ENCODE measurements at regions not wholly inside any gene's neighbourhood (a gene's known extent, or its start where the extent isn't known, plus 50 kb on each side); places are given as distances from the start of the nearest gene placed in this dataset.

DNA sequence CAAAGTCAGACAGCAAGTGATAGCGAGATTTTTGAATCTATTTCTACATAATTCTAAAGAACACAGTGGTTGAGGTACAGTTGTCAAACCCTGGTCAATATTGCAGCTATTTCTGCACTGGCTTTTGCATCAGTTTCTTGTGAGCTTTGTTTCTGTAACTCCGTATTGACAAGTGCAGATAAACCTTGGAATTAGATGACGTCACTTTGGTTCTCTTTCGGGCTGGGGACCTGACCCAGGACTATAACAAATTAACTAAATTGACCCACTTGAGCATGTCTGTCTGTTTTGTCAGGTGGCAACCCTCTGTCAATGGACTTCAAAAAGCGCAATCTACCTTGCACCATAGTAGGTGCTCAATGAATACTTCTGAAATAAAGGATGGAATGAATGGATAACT, 418.4 kb upstream of the SGCD start:
- H4K5ac ChIP-seq (ENCODE audit: low read depth, low read length) = no peak overlapping the region
- ChIA-PET CTCF (no interaction called here), POLR2A (ENCODE audit: unreplicated experiment) (no interaction called here)
- no peaks in the 10 kb centered on the region for H3K9me3 ChIP-seq (ENCODE audit: control insufficient read depth, insufficient read depth, low read length)
- no peaks in the 10 kb centered on the region; the same call in 1 of the 2 replicates for H3K27me3 ChIP-seq (ENCODE audit: control insufficient read depth, insufficient read depth, low read length)
- no peak overlapping the region for H3K4me2 ChIP-seq (ENCODE audit: low read depth, low read length)
- H3K14ac ChIP-seq (replicated peaks; ENCODE audit: low read depth, low read length) = no peak overlapping the region
- DNase-seq (no peak), ATAC-seq (ENCODE audit: low read depth) (no peak)
- H3K23ac ChIP-seq (ENCODE audit: low read depth, low read length) = no peak overlapping the region
- in situ Hi-C loops (cut with MboI; ENCODE audit: low sequenced_read_pairs) (no loop called here), dilution Hi-C loops (cut with HindIII; ENCODE audit: low sequenced_read_pairs, unreplicated experiment) (no loop called here), intact Hi-C loops (cut with micrococcal nuclease) (no loop called here)
- H2BK15ac ChIP-seq (ENCODE audit: low read depth, low read length) = no peak overlapping the region
- H3K56ac ChIP-seq (ENCODE audit: extremely low read depth, insufficient read depth, low read length) = no peak overlapping the region
- H3K9ac ChIP-seq (ENCODE audit: low read depth, low read length) = no peak overlapping the region
- no peak overlapping the region for H2BK5ac ChIP-seq (ENCODE audit: low read depth, low read length, poor library complexity, severe bottlenecking)
- H2BK120ac ChIP-seq (ENCODE audit: low read depth, low read length) = no peak overlapping the region
- H2AK9ac ChIP-seq (replicated peaks; ENCODE audit: low read depth, low read length, poor library complexity) = no peak overlapping the region
- no peak overlapping the region for H3K27ac ChIP-seq (ENCODE audit: insufficient read depth, low read length)
- no peak overlapping the region for H2AFZ ChIP-seq (replicated peaks; ENCODE audit: low read length, poor library complexity)
- no TSS peak for BruUV-seq (replicated peaks)
- no peaks in the 10 kb centered on the region for H3K9me1 ChIP-seq (ENCODE audit: insufficient read depth, low read length)
- H3K4me1 ChIP-seq (ENCODE audit: control insufficient read depth, insufficient read depth, low read length) = no peaks in the 10 kb centered on the region
- H4K8ac ChIP-seq (ENCODE audit: low read depth in 2 of 2, low read length in 2 of 2) = no peak overlapping the region
- no CpG with 5 or more reads among the region's 5 CpGs for WGBS, 2 experiments (ENCODE audit: extremely low coverage in 2 of 2, insufficient read length in 1 of 2)
- TF ChIP-seq, protein P1, sequence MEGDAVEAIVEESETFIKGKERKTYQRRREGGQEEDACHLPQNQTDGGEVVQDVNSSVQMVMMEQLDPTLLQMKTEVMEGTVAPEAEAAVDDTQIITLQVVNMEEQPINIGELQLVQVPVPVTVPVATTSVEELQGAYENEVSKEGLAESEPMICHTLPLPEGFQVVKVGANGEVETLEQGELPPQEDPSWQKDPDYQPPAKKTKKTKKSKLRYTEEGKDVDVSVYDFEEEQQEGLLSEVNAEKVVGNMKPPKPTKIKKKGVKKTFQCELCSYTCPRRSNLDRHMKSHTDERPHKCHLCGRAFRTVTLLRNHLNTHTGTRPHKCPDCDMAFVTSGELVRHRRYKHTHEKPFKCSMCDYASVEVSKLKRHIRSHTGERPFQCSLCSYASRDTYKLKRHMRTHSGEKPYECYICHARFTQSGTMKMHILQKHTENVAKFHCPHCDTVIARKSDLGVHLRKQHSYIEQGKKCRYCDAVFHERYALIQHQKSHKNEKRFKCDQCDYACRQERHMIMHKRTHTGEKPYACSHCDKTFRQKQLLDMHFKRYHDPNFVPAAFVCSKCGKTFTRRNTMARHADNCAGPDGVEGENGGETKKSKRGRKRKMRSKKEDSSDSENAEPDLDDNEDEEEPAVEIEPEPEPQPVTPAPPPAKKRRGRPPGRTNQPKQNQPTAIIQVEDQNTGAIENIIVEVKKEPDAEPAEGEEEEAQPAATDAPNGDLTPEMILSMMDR (conservative IDR thresholded peaks at IDR 0.05; ENCODE audit: low read depth, low read length) = no peak
- TF ChIP-seq FOS (IDR thresholded peaks at IDR 0.05; ENCODE audit: low read depth, low read length) = no peak
- no peak for TF ChIP-seq POLR2A (IDR thresholded peaks at IDR 0.05; ENCODE audit: low read depth, low read length)
- no peak for TF ChIP-seq CHD1 (IDR thresholded peaks at IDR 0.05; ENCODE audit: low read depth, low read length)
- no peak for TF ChIP-seq CEBPB (IDR thresholded peaks at IDR 0.05; ENCODE audit: low read depth, low read length)
- TF ChIP-seq RCOR1 (IDR thresholded peaks at IDR 0.05; ENCODE audit: insufficient replicate concordance, low read length) = no peak
- no peak for TF ChIP-seq SMC3 (IDR thresholded peaks at IDR 0.05; ENCODE audit: low read depth, low read length)
- TF ChIP-seq, protein P2, sequence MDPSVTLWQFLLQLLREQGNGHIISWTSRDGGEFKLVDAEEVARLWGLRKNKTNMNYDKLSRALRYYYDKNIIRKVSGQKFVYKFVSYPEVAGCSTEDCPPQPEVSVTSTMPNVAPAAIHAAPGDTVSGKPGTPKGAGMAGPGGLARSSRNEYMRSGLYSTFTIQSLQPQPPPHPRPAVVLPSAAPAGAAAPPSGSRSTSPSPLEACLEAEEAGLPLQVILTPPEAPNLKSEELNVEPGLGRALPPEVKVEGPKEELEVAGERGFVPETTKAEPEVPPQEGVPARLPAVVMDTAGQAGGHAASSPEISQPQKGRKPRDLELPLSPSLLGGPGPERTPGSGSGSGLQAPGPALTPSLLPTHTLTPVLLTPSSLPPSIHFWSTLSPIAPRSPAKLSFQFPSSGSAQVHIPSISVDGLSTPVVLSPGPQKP (IDR thresholded peaks at IDR 0.05; ENCODE audit: borderline replicate concordance, low read depth, low read length) = no peak
- TF ChIP-seq, protein P3, sequence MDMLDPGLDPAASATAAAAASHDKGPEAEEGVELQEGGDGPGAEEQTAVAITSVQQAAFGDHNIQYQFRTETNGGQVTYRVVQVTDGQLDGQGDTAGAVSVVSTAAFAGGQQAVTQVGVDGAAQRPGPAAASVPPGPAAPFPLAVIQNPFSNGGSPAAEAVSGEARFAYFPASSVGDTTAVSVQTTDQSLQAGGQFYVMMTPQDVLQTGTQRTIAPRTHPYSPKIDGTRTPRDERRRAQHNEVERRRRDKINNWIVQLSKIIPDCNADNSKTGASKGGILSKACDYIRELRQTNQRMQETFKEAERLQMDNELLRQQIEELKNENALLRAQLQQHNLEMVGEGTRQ (IDR thresholded peaks at IDR 0.05; ENCODE audit: low read depth, low read length) = no peak
- no peak for TF ChIP-seq MXI1 (IDR thresholded peaks at IDR 0.05; ENCODE audit: borderline replicate concordance, low read depth, low read length)
- TF ChIP-seq MAZ (IDR thresholded peaks at IDR 0.05; ENCODE audit: borderline replicate concordance, low read depth, low read length) = no peak
- no peak for TF ChIP-seq BHLHE40 (IDR thresholded peaks at IDR 0.05; ENCODE audit: low read depth, low read length)
- no peak for TF ChIP-seq RAD21 (IDR thresholded peaks at IDR 0.05; ENCODE audit: low read length)
- TF ChIP-seq NFE2L2 (IDR thresholded peaks at IDR 0.05; ENCODE audit: low read depth, low read length) = no peak
- TF ChIP-seq RFX5 (IDR thresholded peaks at IDR 0.05; ENCODE audit: low read depth, low read length) = no peak
- no peak for TF ChIP-seq MAFK (IDR thresholded peaks at IDR 0.05; ENCODE audit: low read depth, low read length)
- no peak overlapping the region for H2BK20ac ChIP-seq (ENCODE audit: low read depth, low read length)
- no peaks in the 10 kb centered on the region for H3K79me1 ChIP-seq (ENCODE audit: low read depth in 1 of 2, low read length in 2 of 2)
- no peak overlapping the region for H3K18ac ChIP-seq (ENCODE audit: low read depth, low read length)
- H4K91ac ChIP-seq (ENCODE audit: insufficient read depth, low read depth, low read length) = no peak overlapping the region
- H3K4me3 ChIP-seq (ENCODE audit: insufficient read depth, low read depth, low read length) = no peak overlapping the region
- H2AK5ac ChIP-seq (ENCODE audit: low read depth, low read length) = no peak overlapping the region
- no peaks in the 10 kb centered on the region for H3K36me3 ChIP-seq (ENCODE audit: control insufficient read depth, insufficient read depth, low read length)
- no peak overlapping the region for H3K4ac ChIP-seq (ENCODE audit: low read depth, low read length)
- H4K20me1 ChIP-seq (ENCODE audit: insufficient read depth, low read length) = no peaks in the 10 kb centered on the region
